ENCODE measurements at regions not wholly inside any gene's neighbourhood (a gene's known extent, or its start where the extent isn't known, plus 50 kb on each side); places are given as distances from the start of the nearest gene placed in this dataset.
A peak's percentile ranks its signal among the peaks of the same experiment; 100 is the strongest.

DNA sequence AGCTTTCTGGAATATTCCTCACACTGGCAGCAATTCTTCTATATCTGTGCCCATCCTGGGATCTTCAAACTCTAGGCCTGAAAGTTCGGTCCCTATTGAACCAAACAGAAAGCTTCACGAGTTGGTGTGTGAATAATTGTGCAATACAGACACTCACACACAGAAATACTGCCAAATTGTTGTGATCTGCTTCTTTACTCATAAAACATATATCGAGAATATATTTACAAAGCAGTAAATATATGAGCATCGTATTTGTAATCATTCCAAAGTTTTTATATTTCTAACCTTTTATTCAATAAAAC is 56.6 kb upstream of the BEX4 start:
- DNase-seq = no peak

DNA sequence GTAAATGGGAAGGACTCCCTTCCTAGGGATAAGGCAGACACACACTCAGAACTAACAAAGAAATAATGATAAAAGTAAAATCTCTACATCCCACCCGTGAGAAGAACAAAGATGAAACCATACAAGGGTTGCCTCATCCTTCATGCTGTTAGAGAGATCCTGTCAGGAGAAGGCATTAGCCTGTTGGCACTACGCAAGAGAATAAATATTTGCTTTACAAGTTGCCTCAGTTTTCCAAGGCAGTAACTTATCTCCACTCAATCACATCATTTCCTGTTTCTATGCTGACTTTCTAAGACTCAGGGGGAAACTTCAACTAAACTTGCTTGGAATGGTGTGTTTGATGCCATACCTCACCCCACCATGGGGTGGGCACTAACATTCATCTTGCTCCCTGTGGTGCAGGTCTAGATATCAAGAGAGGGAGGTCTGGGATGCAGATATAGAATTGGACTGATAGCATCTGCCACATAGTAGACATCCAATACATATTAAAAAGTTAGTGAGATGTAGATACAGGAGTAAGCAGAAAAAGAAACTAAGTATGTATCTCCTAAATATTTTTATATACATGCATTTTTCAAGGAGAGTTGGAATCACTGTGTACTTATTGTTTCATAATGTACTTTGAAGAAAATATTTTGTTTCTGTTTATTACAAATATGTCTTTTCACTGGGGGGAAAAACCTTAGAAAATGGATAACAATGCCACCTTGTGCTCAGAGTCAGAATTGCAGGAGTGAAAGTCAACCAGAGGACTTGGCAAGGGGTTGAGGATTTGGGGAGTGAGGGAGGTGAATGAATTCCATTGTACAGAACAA is 57.2 kb upstream of the BEX4 start:
- DNase-seq = peak in 2 of 3 donors; percentile 5 to 17

DNA sequence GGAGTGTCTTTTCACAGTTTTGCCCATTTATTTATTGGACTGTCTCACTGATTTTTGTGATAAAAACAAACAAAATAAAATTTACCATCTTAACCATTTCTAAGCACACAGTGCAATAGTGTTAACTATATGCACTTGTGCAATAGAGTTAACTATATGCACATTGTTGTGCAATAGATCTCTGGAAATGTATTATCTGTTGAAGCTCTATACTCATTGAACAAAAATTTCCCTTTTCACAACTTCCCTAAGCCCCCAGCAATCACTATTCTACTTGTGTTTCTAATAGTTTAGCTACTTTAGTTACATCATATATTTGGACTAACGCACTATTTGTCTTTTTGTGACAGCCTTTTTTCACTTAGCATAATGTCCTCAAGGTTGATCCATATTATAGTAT is 59.7 kb upstream of the BEX4 start:
- no peak for DNase-seq

DNA sequence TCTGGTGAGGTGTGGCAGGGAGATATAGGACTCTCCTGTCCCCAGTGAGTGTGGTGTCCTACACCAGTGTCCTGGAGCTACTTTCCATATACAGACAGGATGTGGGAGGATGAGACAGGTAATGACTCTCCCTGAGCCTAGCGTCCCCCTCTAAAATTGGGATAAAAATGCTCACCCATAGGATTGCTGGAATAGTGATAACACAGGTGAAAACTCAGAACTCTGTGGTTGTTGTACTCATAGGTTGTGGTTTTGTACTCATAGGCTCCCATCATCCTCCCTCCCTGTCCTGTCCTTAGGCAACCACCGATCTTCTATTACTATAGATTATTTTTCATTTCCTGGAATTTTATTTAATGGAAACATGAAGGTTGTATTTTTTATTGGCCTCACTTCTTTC is 60.7 kb upstream of the NXF3 start:
- no peak for DNase-seq

DNA sequence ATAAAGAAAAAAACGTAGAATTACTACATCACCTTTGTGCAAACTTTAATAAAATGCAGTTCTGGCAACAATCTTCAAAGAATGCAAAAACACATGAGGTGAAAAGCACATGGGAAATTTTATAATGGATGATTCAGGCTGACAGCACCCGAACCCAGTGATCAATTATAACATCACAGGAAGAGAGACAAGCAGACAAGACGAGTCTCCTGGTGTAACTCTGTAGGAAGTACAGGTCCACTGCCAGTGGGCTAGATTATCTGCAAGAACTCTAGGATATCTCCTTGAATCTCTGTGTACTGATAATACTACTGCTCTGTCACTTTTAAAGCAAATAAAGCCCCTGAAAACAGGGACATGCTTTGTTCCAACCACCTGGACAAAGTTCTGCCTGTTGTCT is 58.9 kb upstream of the NXF3 start:
- no peak for DNase-seq

DNA sequence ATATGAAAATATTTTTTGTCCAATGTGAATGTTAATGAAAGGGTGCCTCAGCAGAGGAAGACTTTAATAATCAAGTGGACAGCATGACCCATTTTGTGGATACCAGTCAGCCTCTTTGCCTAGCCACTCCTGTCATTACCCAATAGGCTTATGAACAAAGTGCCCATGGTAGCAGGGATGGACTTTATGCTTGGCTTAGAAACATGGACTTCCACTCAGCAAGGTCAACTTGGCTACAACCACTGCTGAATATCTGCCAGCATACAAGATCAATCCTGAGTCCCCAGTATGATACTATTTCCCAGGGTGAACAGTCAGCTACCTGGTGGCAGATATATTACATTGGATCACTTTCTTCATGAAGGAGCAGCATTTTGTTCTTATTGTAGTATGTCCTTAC is 56.7 kb upstream of the NXF3 start:
- no peak for DNase-seq

DNA sequence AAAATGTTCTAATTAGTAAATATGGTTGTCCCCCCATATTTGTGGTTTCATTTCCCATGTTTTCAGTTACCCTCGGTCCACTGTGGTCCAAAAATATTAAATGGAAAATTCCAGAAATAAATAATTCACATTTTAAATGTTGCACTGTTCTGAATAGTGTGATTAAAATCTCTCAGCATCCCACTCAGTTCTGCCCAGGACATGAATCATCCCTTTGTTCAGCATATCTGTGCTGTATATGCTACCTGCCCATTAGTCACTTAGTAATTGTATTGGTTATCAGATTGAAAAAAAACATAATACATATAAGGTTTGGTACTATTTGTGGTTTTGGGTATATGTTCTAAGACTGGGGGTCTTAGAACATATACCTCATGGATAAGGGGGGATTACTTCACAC is 55.1 kb upstream of the NXF3 start:
- no peak for DNase-seq

Measured in muscle of back (tissue), 3 donors.